Stimulated activated CD4-positive, alpha-beta T cell treated with anti-CD3 and anti-CD28 coated beads, TNF-alpha, amount 100 ng/mL, for 48 hours (primary cell): ENCODE measurements at regions not wholly inside any gene's neighbourhood (a gene's known extent, or its start where the extent isn't known, plus 50 kb on each side); places are given as distances from the start of the nearest gene placed in this dataset.
"Not testable (repeated sequence)": the region's sequence is repeated elsewhere in the genome, so short reads cannot be mapped to it uniquely, and the experiment has no call there.

Source experiments
- DNase-seq, 3 donors: peaks; one replicate each; pipeline ENCODE4 v3.0.0-alpha.2; 2020; ENCODE audit warnings: low read depth in 3 of 3

DNA sequence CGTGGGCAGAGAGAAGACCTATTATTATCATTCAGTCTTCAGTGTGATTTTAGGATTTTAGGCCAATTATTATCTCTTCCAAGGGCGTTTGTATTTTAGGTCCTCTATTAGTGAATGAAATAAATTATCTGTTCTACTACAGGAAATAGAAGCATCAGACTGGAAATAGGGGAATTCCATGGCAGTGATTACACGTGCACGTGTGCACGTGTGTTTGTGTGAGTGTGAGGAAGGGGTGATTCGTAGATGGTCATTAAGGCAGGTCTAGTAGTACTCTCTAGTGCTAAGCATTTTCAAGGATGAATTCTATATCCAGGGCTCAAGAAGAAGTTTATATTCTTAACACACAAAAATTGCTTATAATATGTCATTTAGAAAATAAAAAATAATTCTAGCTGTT, 623.2 kb downstream of the GATA3 start:
- no peak for DNase-seq

GRCh38 chr10:8684916-8685315, 630.4 kb downstream of the GATA3 start:
- not testable (repeated sequence) for DNase-seq

GRCh38 chr10:8688881-8689280, 634.4 kb downstream of the GATA3 start:
- DNase-seq, result no peak

- DNase-seq, result no peak
These were observed 637.1 kb downstream of the GATA3 start for GRCh38 chr10:8691498-8692017.

- not testable (repeated sequence) for DNase-seq
These were observed 639.1 kb downstream of the GATA3 start for GRCh38 chr10:8693635-8694034.

GRCh38 chr10:8696746-8697145, 642.3 kb downstream of the GATA3 start:
- no peak for DNase-seq

GRCh38 chr10:8700689-8701088, 646.2 kb downstream of the GATA3 start:
- DNase-seq, result no peak

GRCh38 chr10:8702181-8702580, 647.7 kb downstream of the GATA3 start:
- no peak for DNase-seq

- no peak for DNase-seq
These were observed 650.9 kb downstream of the GATA3 start for GRCh38 chr10:8705415-8705814.

DNA sequence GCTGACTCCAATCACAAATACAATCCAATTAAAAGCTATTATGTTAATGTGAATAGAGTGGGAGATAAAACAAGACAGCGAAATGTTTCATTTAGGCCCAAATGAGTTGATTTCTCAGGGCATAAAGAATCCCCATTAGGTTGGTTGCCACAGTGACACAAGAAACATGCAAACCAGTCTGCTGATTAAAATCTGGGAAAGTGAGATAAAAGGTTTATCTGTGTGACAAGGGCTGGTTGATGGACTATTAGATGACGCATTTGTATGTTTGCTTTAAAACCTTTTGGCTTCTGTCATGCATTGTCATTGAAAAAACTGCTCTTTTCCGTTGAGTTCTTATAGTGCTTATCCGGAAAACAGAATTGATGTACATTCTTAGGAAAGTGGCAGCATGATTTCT, 658.2 kb downstream of the GATA3 start:
- no peak for DNase-seq

DNA sequence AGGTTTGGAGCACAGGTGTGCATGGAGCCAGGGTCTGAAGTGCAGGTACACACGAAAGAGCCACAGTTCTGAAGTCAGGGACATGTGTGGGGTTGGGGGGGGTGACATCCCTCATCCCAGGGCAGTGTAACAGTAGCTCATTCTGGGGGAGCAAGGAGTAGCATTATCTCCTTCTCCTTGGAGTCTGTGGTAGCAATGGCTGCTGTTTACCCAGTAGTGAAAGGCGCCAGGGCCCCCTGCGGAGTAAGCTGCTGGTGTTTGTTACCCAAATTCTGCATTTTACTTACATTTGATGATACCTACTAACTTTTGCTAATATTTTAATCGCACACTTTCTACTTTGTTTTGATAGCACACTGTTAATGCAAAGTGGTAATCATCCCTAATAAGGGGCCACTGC, 665.5 kb downstream of the GATA3 start:
- no peak for DNase-seq

DNA sequence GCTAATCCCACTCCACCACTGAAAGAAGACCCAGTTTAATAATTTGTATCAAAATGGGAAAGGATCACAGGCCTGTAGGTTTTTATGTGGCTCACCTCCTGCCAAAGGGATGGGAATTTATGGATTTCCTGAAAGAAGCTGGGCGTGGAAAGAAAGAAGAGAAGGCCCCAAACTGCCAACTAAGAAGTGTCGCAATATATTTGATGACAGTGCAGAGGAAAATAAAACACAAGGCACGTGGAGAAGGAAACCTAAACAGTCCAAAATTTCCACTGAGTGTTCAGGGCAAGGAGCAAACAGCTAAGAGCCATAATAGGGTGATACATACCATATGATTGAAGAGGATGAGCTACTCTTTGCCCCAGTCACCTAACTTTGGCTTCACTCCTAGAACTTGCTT, 667.2 kb downstream of the GATA3 start:
- DNase-seq, result no peak

DNA sequence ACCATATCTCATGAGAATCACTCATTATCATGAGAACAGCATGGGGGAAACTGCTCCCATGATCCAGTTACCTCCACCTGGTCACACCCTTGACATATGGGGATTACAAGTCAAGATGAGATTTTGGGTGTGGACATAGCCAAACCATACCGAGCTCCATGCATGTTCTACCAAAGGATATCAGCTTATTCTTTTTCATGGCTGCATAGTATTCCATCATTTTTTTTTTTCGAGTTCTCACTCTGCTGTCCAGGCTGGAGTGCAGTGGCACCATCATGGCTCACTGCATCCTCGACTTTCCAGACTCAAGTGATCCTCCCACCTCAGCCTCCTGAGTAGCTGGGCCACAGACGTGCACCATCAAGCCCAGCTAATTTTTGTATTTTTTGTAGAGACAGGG, 668.3 kb downstream of the GATA3 start:
- DNase-seq, result no peak

GRCh38 chr10:8725343-8725742, 670.9 kb downstream of the GATA3 start:
- no peak for DNase-seq

GRCh38 chr10:8726084-8726778, 671.7 kb downstream of the GATA3 start:
- DNase-seq, result no peak

GRCh38 chr10:8726779-8727084, 672.2 kb downstream of the GATA3 start:
- no peak for DNase-seq

GRCh38 chr10:8731121-8732095, 676.9 kb downstream of the GATA3 start:
- DNase-seq, result no peak

GRCh38 chr10:8738987-8739386, 684.5 kb downstream of the GATA3 start:
- DNase-seq, result no peak

DNA sequence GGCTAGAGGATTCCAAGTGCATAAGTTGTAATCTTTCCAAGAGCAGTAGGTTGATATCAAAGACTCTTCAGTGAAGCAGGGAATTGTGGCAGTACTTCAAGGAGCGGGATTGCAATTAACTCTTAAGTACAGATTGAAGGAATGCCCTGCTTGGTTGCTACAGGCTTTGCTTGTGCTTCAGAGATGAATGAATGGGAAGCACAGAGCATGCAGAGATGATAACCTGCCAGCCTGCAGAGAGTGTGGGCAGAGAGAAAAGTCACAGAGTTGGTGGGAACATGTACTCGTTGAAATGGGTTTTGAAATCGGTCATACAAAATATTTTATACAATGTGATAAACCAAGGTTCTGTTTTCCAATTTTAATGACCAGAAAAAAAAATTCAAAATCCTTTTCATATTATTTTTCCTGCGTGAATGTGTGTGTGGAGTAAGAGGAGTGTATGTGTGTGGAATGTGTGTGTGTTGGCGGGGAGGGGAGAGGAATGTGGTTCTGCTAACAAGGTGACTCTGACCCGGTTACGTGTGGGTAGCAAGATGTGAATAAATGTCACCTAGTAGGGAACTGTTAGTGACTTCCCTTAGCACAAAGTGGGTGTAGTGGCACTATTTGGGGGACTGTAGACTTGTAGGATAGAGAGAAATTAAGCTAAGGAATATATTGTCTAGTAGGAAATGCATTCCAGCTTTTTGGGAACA, 697.8 kb downstream of the GATA3 start:
- no peak for DNase-seq

DNA sequence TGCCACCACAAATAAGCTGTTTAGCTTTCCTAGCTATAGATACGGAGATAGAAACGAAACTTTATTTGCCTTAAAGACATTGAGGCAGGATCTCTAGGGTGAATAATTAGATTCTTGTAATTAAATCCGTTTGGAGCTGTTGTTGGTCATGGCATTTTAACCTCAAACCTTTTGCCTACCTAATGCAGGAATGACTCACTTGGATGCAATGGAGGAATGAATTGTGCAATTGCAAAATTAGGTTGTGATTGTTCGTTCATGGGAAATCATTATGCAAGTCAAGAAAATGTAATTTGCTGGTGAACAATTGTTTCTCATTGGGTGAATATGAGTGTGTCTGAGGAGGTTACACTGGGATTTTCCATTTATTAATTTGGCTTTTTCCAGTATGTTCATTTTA, 703.5 kb downstream of the GATA3 start:
- no peak for DNase-seq

DNA sequence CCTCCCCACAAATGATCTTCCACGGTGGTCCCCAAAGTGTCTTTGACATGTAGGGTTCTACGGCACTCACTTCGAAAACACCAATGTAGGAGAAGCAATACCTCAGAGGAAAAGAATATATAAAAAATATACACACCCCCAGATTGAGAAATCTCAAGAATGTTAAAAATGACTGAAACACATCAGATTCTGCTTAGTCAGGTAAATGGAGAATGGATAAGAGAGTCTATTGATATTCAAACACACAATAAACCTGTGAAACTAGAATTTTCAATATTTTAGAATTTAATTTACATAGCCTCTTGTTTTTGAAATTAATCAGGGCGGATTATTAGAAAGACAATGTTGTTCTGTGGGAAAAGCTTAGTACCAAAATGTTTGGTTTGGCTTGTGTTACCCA, 712.4 kb downstream of the GATA3 start:
- DNase-seq, result no peak

DNA sequence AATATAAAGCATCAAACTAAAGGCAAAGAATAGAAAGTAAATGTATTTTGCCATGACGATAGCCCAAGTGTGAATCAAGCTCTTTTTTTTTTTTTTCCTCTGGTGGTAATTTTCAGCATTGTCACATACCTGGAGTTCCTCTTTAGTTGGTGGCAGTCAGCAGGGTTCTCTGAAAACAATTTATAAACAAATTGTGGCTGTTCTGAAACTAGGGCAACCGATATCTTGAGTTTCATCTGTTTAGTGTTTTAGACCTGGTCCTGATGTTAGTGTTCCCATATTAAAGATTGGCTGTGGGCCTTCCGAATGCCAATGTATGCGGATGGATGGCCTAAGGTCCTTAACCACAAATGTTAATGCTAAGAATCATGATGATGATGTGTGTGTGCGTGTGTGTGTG, 713.1 kb downstream of the GATA3 start:
- no peak for DNase-seq
